ENCODE measurements at regions not wholly inside any gene's neighbourhood (a gene's known extent, or its start where the extent isn't known, plus 50 kb on each side); places are given as distances from the start of the nearest gene placed in this dataset.

GRCh38 chr7:25725451-25725850 is 426.5 kb upstream of the NFE2L3 start:
- no peak for TF ChIP-seq CTCF (IDR thresholded peaks at IDR 0.05; ENCODE audit: insufficient read depth, low read depth, low read length)
- no peak for TF ChIP-seq EZH2 (IDR thresholded peaks at IDR 0.05; ENCODE audit: insufficient read depth, low read length)

All from astrocyte (in vitro differentiated cells and primary cell).